NCI-H2107 treated with DMSO at 0.1 percent for 48 hours (cell line): ENCODE measurements at regions not wholly inside any gene's neighbourhood (a gene's known extent, or its start where the extent isn't known, plus 50 kb on each side); places are given as distances from the start of the nearest gene placed in this dataset.

Experiments
- DNase-seq: peaks from one replicate; lab custom pipeline; 2025; ENCODE audit not compliant: unreplicated experiment; lab: John Stamatoyannopoulos, UW

DNA sequence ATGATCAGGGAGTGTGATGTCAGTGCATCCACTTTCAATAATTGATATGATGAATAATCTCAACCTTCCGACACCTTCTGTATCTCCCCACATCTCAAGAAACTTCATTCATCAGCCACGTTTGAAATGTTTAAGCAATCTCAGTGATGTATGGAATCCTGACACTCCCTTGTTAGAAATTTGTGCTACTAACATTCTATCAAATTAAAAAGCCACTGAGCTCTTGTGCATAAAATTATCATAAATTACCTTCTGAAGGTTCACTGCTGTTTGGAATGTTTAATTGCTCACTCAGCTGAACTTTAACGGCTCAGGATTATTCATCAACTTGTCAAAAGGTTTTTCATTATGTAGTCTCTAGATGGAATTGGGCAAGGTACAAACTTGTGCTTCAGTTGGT is 108.4 kb upstream of the DPH6 start:
- DNase-seq: no peak

DNA sequence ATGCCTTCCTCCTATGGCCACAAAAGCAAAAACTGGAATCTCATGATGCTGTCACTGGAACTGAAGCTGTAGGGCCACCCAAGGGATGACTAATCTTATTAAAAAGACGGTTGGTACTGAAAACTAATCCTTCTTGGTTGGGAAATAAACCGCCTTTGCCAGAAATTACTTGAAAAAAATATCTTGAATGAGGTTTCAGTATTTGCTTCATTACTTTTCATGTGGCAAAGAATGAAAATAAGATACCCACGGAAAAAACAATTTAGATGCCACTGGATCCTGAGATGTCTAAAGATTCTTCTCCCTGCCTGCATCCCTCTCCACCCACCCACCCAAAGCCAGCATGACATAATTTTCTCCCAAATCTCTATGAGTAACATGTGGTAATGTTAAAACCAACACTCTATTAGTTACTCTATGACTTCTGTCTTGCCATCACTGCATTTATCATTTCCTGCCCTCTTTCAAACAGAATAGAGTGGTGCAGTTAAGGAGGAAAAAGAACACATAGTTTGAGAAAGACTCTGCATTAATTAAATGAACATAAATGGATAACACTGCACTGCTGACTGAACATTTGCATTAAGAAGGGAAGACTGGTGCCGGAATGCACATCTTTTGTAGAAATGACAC is 111.8 kb upstream of the DPH6 start:
- DNase-seq: no peak

DNA sequence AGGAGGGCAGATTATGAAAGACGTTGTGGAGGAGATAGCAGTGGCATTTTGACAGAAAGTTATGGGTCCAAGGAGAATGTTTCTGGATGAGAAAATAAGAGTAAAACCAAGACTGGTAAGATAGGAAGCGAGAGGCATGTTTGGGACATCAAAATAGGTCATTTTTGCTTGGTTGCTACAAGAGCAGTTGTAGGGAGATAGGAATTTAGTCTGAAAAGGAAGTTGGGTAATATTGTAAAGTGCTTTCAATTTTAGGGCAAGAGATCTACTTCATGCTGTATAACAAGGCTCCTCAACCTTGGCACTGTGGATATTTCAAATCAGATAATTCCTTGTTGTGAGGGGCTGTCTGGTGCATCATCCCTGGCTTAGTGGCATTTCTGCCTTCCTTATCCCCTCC is 118.0 kb upstream of the DPH6 start:
- no peak for DNase-seq

DNA sequence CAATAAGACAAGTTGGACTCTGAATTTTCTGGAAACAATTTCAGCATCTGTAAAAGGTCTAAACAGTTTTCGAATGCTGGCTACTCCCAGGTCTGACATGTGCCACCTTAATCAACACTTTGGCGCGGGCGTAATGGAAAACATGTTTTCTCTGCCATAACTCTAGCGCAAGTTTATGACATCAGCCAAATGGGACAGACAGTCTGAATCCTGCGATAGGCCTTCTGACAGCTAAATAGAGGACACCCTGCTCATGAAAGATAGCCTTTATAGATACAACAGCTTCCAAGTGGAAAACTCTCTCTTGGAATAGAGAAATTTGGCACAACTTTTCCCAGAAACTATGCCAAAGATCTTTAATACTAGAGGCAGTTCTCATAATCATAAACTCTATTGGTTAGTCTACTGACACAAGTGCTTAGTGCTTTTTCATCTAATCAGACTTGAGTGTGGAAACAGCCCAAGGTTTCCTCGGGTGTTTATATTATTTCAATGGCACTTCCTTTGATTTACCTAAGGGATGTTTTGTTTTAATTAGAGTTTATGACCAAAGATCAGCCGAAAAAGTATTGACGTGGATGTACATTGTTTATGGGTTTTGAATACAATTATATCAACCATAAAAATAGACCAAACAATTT is 120.1 kb upstream of the DPH6 start:
- no peak for DNase-seq

DNA sequence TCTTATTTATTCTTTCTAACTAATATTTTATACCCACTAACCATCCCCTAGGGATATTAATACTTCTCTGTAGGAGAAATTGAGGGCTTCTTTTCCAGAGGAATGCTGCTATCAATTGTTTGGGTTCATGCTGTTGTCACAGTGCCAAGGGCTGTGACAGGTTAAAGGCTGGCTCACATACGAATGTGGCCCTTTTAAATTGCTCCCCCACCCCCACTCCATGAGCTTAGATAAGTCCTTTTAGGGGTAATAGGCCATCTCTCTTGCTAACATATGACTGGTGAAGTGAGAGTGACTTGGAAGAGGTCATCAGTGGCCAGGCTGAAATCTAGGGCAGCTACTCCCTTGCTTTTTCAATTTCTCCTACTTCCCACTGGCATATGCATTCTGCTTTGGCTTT is 121.9 kb upstream of the DPH6 start:
- no peak for DNase-seq

DNA sequence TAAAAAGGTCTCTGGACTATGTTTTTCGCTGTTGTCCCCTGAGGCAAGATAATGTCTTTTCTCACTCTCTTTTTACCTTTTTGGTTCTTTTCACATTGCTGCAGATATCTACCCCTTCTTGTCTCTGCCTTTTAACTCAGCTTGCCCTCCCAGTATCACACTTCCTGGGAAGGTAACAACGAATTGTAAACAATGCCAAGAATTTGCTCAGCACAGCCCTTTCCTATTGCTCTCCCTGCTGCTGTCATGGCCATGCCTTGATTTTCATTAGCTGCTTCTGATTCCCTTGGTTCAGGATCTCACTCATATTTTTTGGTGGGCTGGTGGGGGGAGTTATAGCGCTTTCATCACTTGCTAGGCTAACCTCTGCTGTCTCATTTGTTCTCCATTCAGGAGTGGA is 123.1 kb upstream of the DPH6 start:
- DNase-seq: no peak

DNA sequence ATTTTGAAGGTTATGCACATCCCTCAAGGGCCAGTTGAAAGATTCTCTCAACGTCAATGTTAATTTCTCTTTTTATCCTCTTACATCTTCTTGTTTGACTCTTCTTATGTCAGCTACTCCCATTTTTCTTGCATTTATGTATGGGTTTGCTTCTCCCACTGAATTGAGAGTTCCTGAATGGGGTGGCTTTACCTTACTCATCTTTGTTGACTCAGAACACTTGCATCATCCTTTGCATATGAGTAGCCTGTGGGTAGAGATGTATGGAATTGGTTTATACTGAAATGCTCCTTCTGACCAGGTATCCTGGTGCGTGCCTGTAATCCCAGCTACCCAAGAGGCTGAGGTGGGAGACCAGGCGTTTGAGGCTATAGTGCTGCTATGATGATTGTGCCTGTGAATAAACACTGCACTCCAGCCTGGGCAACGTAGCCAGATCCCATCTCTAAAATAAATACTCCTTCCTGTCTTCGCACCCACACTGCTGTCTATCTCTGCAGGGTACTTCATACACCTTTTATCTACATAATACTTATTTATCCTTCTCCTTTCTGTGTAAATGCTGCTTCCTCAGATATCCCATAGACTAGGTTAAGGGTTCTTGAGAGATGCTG is 123.6 kb upstream of the DPH6 start:
- DNase-seq: no peak

DNA sequence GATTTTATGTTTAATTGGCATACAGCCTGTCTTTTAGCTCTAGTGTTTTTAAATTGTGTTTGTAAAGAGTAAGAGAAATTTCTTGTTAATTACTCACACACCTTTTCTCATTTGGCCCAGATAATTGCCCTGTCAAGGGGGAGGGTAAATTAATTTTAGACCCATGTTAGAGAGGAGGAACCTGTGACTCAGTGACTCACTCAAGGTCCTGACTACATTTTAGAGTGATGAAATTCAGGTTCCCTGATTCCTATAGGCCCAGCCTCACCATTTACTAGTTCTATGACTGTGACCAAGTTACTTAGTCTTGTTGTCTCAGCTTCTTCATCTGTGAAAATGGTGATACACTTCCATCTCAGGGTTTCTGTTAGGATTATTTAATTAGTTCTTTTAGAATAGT is 125.2 kb upstream of the DPH6 start:
- DNase-seq: no peak

DNA sequence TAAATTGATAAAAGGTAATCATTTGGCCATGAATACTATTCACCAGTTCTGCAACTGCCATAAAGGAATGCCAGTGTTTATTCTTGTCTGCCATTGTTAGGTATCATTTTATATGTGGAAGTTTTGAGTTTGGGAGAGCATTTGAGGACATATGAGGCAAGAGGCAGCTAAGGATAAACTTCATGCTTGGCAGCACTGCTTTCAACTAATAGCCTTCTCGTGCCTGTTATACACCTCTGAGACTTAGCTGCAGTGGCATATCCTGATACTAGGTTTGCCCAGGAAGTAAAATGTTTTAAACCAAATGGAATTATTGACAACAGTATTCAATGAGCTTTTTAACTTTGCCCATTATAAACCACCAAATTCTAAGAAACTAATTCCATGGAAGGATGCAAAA is 126.0 kb upstream of the DPH6 start:
- DNase-seq: no peak

DNA sequence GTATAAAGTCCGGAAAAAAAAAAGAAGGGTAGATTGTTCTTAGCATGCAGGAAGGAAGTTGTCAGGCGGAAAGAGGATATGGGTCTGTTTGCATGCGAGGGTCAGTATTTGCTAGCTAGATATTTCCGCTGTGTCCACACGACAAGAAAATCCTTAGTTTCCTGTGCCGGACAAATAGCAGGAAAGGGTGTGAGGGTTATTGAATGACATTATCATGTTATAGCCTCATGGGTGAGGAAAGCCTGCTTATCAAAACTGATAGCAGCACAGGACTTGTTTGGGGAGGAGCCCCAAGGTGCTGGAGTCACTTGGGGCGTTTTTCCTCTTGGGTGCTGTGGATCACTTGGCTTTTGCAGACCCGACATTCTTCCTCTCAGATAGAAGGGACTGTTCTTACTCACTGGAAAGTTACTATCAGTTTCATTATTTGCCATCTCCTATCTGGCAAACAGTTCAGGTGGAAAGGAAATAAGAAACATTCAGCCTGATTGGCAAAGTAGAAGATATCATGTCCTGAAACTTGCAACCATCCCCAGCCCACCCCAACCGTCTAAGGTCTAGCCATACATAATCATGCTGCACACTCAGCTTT is 127.2 kb upstream of the DPH6 start:
- no peak for DNase-seq

DNA sequence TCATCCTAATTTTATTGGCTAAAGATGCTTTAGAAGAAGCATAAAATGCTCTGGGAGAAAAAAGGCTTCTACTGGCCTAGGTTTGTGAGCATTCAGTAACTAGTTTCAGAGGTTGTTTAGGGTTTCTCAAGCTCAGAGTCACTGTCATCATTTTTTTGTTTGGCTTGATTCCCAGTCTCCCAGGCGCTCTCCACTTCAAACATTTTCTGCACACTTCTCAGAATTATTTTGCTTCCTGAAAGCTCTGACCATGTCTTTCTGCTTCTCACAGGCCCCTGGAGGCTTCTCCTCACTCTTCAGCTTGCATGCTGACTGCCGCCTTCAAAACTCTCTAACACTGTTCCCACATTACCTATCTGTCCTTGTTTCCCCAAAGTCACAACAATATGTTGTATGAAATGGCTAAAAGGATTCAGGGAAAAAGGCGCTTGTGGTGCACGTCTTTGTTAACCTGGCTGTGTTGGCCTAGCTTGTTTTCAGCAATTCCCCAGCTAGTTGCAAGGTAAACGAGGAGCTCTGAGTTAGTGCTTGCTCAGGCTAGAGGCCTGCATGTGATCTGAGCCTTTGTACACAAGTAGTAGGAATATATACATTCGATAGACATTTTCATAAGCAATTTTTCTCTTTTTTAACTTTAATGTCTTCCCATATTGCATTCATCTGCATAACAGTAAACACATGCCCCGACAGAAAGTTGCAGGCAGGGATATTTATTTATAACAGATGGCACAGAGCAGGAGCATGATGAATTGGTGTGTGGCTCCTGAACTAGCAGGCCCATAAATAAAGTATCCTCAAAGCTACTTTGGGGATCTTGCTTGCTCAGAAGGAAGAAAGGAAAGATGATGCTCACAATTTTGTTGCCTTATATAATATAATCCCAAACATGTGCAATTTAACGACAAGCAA is 129.2 kb upstream of the DPH6 start:
- peak; percentile 59 for DNase-seq

DNA sequence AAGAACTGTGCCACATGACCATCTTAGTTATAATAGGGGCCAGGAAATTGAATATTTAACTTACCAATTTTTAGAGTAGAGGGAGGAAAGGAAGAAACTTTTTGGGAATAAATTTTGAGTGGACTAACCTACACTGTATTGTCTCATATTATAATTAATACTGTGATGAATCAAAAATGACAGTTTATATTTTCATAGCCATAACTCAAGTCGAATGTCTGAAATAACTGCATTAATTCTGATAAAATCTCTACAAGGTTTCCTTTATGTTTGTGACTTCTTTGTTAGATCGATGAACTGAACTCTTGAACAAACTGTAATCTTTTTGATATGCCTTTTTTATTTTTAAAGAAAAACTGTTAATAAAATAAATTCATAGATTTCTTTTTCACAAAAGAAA is 132.8 kb upstream of the DPH6 start:
- DNase-seq: no peak

DNA sequence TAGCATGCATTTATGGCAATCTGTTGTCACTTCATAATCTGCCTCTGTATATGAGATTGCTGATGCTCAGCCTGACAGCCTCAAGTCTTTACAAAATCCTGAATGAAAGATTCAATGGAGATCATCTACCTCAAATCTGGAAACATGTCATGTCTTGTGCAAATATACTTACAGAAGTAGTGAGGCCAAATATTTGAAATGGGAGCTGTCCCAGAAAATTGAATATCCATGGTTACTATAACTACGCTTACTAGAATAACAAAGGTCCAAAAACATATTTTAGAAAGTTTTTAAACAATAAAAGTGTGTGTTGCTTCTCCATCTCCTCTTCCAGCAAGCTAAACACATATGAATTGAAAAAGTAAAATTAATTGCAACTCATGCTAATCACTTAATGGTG is 133.2 kb upstream of the DPH6 start:
- DNase-seq: no peak

DNA sequence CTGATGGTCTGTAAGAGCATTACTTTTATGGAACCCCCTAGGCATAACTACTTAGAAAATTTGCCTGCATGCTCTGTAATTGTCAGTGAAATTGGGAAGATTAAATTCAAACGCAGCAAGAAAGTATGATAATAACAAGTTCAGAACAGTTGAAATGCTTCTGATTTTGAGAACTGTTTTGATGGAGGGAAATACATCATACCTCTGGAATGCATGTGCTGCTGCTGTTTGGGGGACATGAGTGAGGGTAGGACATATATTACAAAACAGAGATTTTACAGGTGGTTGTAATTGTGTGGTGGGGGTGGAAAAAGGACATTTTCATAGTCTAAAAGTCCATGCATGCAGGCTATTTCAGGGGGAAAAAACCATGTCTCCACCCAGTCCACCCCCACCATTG is 135.0 kb upstream of the DPH6 start:
- DNase-seq: no peak

DNA sequence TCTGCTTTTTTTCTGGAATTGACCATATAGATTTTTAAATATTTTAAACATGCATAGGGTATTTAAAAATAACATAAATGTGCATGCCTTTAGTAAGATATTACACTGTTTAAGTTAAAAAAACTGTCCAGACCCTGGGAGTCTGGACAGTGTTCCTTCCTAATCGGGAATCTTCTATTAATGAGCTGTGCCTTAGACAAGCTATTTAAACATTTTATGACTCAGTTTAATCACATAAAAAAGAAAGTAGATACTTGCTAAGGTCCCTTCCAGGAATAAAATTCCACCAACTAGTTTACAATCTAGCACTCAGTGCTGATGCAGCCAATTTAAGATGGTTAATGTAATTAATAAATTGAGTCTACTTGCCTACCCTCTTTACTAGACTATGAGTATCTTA is 140.4 kb upstream of the DPH6 start:
- DNase-seq: no peak

DNA sequence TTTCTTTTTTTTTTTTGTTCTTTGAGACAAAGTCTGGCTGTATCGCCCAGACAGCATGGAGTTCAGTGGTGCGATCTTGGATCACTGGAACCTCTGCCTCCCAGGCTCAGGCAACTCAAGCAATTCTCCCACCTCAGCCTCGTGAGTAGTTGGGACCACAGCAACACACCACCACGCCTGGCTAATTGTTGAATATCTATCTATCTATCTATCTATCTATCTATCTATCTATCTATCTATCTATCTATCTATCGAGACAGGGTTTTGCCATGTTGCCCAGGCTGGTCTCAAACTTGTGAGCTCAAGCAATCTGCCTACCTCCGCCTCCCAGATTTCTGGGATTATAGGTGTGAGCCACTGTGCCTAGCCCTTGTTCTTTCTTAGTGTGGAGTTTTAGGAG is 143.3 kb upstream of the DPH6 start:
- no peak for DNase-seq

DNA sequence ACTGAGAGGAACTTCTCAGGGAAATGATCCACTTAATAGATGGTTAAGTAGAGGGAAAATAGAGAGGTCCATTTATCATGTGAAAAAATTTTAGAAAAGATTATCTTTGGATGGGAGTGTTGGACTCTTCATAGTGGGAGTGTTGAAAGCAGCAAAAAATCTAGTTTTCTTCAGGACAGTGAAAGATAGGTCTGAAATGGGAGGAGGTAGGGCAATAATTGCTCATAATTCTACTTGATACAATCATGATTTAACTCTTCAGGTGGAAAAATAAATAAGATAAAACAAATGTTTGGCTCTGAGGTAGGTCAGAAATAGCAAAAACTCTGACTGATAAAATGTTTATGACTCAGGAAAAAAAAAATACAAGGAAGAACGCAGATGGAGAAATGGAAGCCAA is 144.1 kb upstream of the DPH6 start:
- DNase-seq: no peak

DNA sequence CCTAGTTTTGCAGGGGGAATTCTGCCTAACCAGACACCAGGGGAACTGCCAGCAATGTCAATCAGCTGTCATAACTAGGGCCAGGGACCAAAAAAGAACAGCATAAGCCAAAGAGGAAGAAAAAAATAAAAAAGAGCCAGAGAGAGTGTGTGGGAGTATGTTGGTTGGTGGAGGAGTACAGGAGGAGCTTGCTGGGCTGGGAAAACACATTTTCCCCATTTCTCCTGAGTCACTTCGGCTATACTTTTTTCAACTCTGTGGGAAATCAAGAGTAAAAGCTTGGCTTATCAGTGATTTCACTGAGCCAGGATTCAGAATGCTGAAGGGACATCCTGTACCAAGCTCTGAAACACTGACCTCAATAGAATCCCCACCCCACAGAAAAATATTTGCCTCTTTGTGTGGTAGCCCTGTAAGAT is 144.7 kb upstream of the DPH6 start:
- no peak for DNase-seq

DNA sequence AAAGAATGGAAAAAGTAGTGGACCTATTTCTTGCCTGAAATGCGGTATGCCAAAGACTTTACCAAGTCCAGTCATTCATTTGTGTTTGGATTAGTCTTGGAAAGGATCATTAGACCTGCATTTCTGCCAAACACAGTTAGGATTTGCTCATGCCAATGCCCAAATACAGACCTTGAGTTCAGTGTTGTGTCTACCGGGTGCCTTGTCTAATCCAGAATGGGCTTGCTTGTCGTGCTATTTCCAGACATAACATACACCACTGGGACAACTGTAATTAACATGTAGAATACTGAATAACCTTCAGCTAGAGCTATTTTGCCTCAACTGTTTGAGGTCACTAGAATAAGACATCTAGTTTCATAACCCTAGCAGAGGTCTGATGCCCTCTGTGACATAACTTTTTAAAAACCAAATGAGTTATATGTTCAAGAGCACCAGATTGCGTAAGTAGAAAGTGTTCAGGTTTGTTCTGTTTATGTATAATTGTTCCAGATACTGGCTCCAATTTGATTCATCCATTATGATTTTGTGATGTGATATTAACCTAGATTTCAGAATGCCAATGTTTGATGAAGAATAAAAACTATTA is 145.3 kb upstream of the DPH6 start:
- no peak for DNase-seq

DNA sequence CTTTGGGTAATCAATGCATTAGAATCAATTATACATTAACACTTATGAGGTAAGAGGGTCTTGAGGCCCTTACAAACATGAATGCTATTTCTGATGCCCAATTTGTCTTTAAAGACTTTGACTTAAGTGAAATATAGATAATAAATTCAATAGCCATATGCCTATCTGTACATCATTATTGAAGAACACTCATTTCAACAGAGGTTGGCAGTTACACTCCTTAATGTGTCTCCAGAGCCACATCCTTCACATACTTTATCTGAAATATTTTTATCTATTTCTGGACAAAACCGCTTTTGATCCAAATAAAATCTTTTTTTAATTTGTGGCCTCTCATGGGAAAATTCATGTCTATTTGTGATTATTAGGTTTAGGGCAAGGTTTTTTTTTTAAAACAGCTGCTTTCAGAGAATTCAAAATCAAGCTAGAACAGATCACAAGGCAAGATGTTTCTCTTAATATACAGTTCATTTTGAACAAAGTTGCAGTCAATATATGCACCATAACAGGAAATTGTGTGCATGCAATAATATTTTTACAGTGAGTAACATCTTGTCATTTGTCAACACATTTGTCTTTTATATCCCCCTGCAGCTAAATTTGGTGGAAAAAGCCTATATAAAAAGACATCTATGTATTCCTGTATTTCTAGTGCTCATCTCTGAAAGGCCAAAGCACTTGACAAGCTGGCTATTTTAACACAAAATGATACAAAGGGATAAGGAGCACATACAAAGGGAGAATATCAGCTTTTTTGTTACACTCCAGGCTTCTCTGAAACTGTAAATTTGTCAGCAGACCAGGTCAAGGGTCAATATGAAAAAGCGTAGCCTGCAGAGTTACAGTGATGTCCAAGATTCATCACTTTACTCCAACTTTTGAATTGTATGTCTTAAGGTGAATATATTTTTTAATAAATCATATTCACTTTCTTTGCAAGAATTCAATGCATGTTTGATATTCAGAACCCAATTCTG is 146.2 kb upstream of the DPH6 start:
- DNase-seq: no peak
